HEK293 (cell line): ENCODE measurements at regions not wholly inside any gene's neighbourhood (a gene's known extent, or its start where the extent isn't known, plus 50 kb on each side); places are given as distances from the start of the nearest gene placed in this dataset.

Source experiments
- CTCF ChIP-seq: fragments of 450-650 bp; formaldehyde crosslinking; IDR thresholded peaks from 2 replicates; pipeline ENCODE4 v1.5.1; 2016; ENCODE audit warnings: missing biosample characterization, missing genetic modification characterization
- INSM2 ChIP-seq: fragments of 450-650 bp; formaldehyde crosslinking; IDR thresholded peaks from 2 replicates; pipeline ENCODE4 v1.5.1; 2016; ENCODE audit warnings: missing biosample characterization, missing genetic modification characterization
- SP7 ChIP-seq: fragments of 450-650 bp; formaldehyde crosslinking; IDR thresholded peaks from 2 replicates; pipeline ENCODE4 v1.5.1; 2016; ENCODE audit warnings: missing biosample characterization, missing genetic modification characterization
- ZBTB7A ChIP-seq: fragments of 450-650 bp; formaldehyde crosslinking; IDR thresholded peaks from 2 replicates; pipeline ENCODE4 v1.5.1; 2016; ENCODE audit warnings: low read depth, missing biosample characterization, missing genetic modification characterization
- ZFP41 ChIP-seq: fragments of 450-650 bp; formaldehyde crosslinking; IDR thresholded peaks from 2 replicates; pipeline ENCODE4 v1.5.1; 2016; ENCODE audit warnings: missing biosample characterization, missing genetic modification characterization, borderline replicate concordance
- ZNF211 ChIP-seq: fragments of 450-650 bp; formaldehyde crosslinking; IDR thresholded peaks from 2 replicates; pipeline ENCODE4 v1.5.1; 2016; ENCODE audit warnings: low read depth, missing biosample characterization, missing genetic modification characterization
- ZNF23 ChIP-seq: fragments of 450-650 bp; formaldehyde crosslinking; IDR thresholded peaks from 2 replicates; pipeline ENCODE4 v1.5.1; 2016; ENCODE audit warnings: missing biosample characterization, missing genetic modification characterization, borderline replicate concordance
- ZNF24 ChIP-seq: fragments of 450-650 bp; formaldehyde crosslinking; IDR thresholded peaks from 2 replicates; pipeline ENCODE4 v1.5.1; 2016; ENCODE audit warnings: missing biosample characterization, missing genetic modification characterization
- ZNF621 ChIP-seq: fragments of 450-650 bp; formaldehyde crosslinking; IDR thresholded peaks from 2 replicates; pipeline ENCODE4 v1.5.1; 2017; ENCODE audit warnings: missing biosample characterization, missing genetic modification characterization
- ZNF623 ChIP-seq: fragments of 450-650 bp; formaldehyde crosslinking; IDR thresholded peaks from 2 replicates; pipeline ENCODE4 v1.5.1; 2016; ENCODE audit warnings: missing biosample characterization, missing genetic modification characterization
- ZNF624 ChIP-seq: fragments of 450-650 bp; formaldehyde crosslinking; IDR thresholded peaks from 2 replicates; pipeline ENCODE4 v1.5.1; 2017; ENCODE audit warnings: missing biosample characterization, missing genetic modification characterization

GRCh38 chr3:118556983-118557382 lies 477.7 kb downstream of the IGSF11 start:
- no peak for TF ChIP-seq ZFP41 (tag by site-specific recombination)
- no peak for TF ChIP-seq CTCF (tag by site-specific recombination)
- no peak for TF ChIP-seq ZBTB7A (tag by site-specific recombination)
- TF ChIP-seq ZNF621 (tag by site-specific recombination), result no peak
- TF ChIP-seq ZNF23, result no peak
- no peak for TF ChIP-seq ZNF623
- no peak for TF ChIP-seq ZNF24 (tag by site-specific recombination)
- no peak for TF ChIP-seq ZNF624 (tag by site-specific recombination)
- no peak for TF ChIP-seq SP7 (tag by site-specific recombination)
- no peak for TF ChIP-seq ZNF211 (tag by site-specific recombination)
- TF ChIP-seq INSM2 (tag by site-specific recombination), result no peak
